Naive thymus-derived CD4-positive, alpha-beta T cell (primary cell): ENCODE measurements at regions not wholly inside any gene's neighbourhood (a gene's known extent, or its start where the extent isn't known, plus 50 kb on each side); places are given as distances from the start of the nearest gene placed in this dataset.

Source experiments
- ATAC-seq: fragments of 150-1000 bp; cut with Tn5 transposase; 2 replicates; pipeline ENCODE4 v1.10.0; 2021; ENCODE audit warnings: mild to moderate bottlenecking, moderate library complexity
- CTCF ChIA-PET: fragments of 350-600 bp; sonication (Branson Sonifier 250); formaldehyde crosslinking; loops from one replicate; lab custom pipeline; 2021; ENCODE audit warnings: antibody characterized with exemption; lab: Charles Lee
- POLR2A ChIA-PET: fragments of 350-600 bp; sonication (Branson Sonifier 250); formaldehyde crosslinking; loops from one replicate; lab custom pipeline; 2021; ENCODE audit warnings: antibody characterized with exemption, inconsistent platforms; lab: Charles Lee
- DNase-seq, 9 donors: peaks; one replicate each; pipeline versions ENCODE4 v3.0.0 to v3.0.0-alpha.2; 2020 to 2022; ENCODE audit warnings: mixed read lengths in 1 of 9
- H3K27ac ChIP-seq: one replicate; pipeline ENCODE4 v1.7.0; 2013; ENCODE audit warnings: mild to moderate bottlenecking, low read depth, low read length, moderate library complexity
- H3K27me3 ChIP-seq, 2 donors: one replicate each; pipeline ENCODE4 v1.7.0; 2013; ENCODE audit warnings: low read length in 2 of 2, mild to moderate bottlenecking in 2 of 2, moderate library complexity in 2 of 2; ENCODE audit not compliant: control insufficient read depth in 2 of 2, insufficient read depth in 2 of 2
- H3K36me3 ChIP-seq, 3 experiments: 1 replicate in 2 of 3; 2 replicates in 1 of 3; pipeline ENCODE4 v1.7.0; 2013; ENCODE audit warnings: low read length in 3 of 3, mild to moderate bottlenecking in 3 of 3, moderate library complexity in 1 of 3; ENCODE audit not compliant: insufficient read depth in 3 of 3, control insufficient read depth in 2 of 3
- H3K4me1 ChIP-seq, 2 donors: one replicate each; pipeline ENCODE4 v1.7.0; 2013; ENCODE audit warnings: low read length in 2 of 2, mild to moderate bottlenecking in 2 of 2, moderate library complexity in 1 of 2; ENCODE audit not compliant: control insufficient read depth in 2 of 2, insufficient read depth in 2 of 2
- H3K4me3 ChIP-seq: 2 replicates; pipeline ENCODE4 v1.7.0; 2013; ENCODE audit warnings: mild to moderate bottlenecking, low read length
- H3K9me3 ChIP-seq, 3 experiments: 1 replicate in 2 of 3; 2 replicates in 1 of 3; pipeline ENCODE4 v1.7.0; 2013; ENCODE audit warnings: low read length in 3 of 3; ENCODE audit not compliant: control insufficient read depth in 2 of 3
- H3K27ac Mint-ChIP-seq, 9 donors: one replicate each; pipeline ENCODE4 v1.8.0; 2020 to 2022; ENCODE audit warnings: mixed read lengths in 9 of 9, mild to moderate bottlenecking in 8 of 9, moderate library complexity in 5 of 9, inconsistent platforms in 2 of 9
- H3K27me3 Mint-ChIP-seq, 5 donors: one replicate each; pipeline ENCODE4 v1.8.0; 2021 to 2022; ENCODE audit warnings: mixed read lengths in 5 of 5, mild to moderate bottlenecking in 1 of 5
- H3K36me3 Mint-ChIP-seq, 5 donors: one replicate each; pipeline ENCODE4 v1.8.0; 2020 to 2022; ENCODE audit warnings: mixed read lengths in 5 of 5, mild to moderate bottlenecking in 3 of 5, inconsistent platforms in 1 of 5
- H3K4me1 Mint-ChIP-seq, 7 donors: one replicate each; pipeline ENCODE4 v1.8.0; 2020 to 2022; ENCODE audit warnings: mixed read lengths in 7 of 7, mild to moderate bottlenecking in 3 of 7, inconsistent platforms in 1 of 7
- H3K4me3 Mint-ChIP-seq, 10 donors: one replicate each; pipeline ENCODE4 v1.8.0; 2020 to 2022; ENCODE audit warnings: mild to moderate bottlenecking in 10 of 10, mixed read lengths in 10 of 10, moderate library complexity in 6 of 10, inconsistent platforms in 2 of 10
- H3K9me3 Mint-ChIP-seq, 11 donors: one replicate each; pipeline ENCODE4 v1.8.0; 2020 to 2022; ENCODE audit warnings: mixed read lengths in 11 of 11, mild to moderate bottlenecking in 4 of 11, inconsistent platforms in 1 of 11, moderate library complexity in 1 of 11
- intact Hi-C, 2 donors: fragments of 100-400 bp; cut with micrococcal nuclease; formaldehyde crosslinking; loops; one replicate each; pipeline ENCODE4 v1.15.1; 2023

GRCh38 chr14:76577090-76577489 is 184.2 kb upstream of the VASH1 start:
- intact Hi-C loops: no loop called here
- no peaks in the 10 kb centered on the region for H3K36me3 ChIP-seq
- H3K4me1 ChIP-seq: no peaks in the 10 kb centered on the region
- H3K4me3 Mint-ChIP-seq: no peak overlapping the region
- POLR2A ChIA-PET: no interaction called here
- peaks cover 0 to 6% (median 0%) of the 10 kb centered on the region in 5 donors for H3K36me3 Mint-ChIP-seq
- no peaks in the 10 kb centered on the region for H3K4me1 Mint-ChIP-seq
- no peak overlapping the region for H3K4me3 ChIP-seq
- H3K27ac ChIP-seq: no peak overlapping the region
- H3K27ac Mint-ChIP-seq: no peak overlapping the region
- H3K27me3 ChIP-seq: no peaks in the 10 kb centered on the region
- CTCF ChIA-PET: no interaction called here
- ATAC-seq (no peak), DNase-seq (no peak)
- no peaks in the 10 kb centered on the region for H3K9me3 ChIP-seq
- H3K9me3 Mint-ChIP-seq: peaks cover 0 to 7% (median 0%) of the 10 kb centered on the region in 11 donors
- H3K27me3 Mint-ChIP-seq: peaks cover 0 to 22% (median 5%) of the 10 kb centered on the region in 5 donors

- Mint-ChIP-seq H3K9me3 (peaks cover 0 to 7% (median 0%) of the 10 kb centered on the region in 11 donors), H3K4me1 (no peaks in the 10 kb centered on the region), H3K4me3 (no peak overlapping the region), H3K36me3 (peaks cover 0 to 6% (median 0%) of the 10 kb centered on the region in 5 donors), H3K27me3 (peaks cover 0 to 22% (median 5%) of the 10 kb centered on the region in 5 donors), H3K27ac (no peak overlapping the region)
- CTCF ChIA-PET: no interaction called here
- Histone ChIP-seq H3K4me3 (no peak overlapping the region), H3K9me3 (no peaks in the 10 kb centered on the region), H3K4me1 (no peaks in the 10 kb centered on the region), H3K27me3 (no peaks in the 10 kb centered on the region), H3K27ac (no peak overlapping the region), H3K36me3 (no peaks in the 10 kb centered on the region)
- no peak for ATAC-seq
- intact Hi-C loops: no loop called here
- POLR2A ChIA-PET: no interaction called here
- no peak for DNase-seq
Observed at GRCh38 chr14:76577837-76578236, 183.4 kb upstream of the VASH1 start.

GRCh38 chr14:76580399-76580798 is 180.9 kb upstream of the VASH1 start:
- Histone ChIP-seq H3K36me3 (no peaks in the 10 kb centered on the region), H3K4me1 (no peaks in the 10 kb centered on the region), H3K27ac (no peak overlapping the region), H3K9me3 (no peaks in the 10 kb centered on the region), H3K27me3 (no peaks in the 10 kb centered on the region), H3K4me3 (no peak overlapping the region)
- H3K9me3 Mint-ChIP-seq: peaks cover 0 to 7% (median 0%) of the 10 kb centered on the region in 11 donors
- ATAC-seq (no peak), DNase-seq (no peak)
- H3K4me3 Mint-ChIP-seq: no peak overlapping the region
- intact Hi-C loops: no loop called here
- H3K4me1 Mint-ChIP-seq: no peaks in the 10 kb centered on the region
- H3K36me3 Mint-ChIP-seq: peaks cover 0 to 6% (median 0%) of the 10 kb centered on the region in 5 donors
- CTCF ChIA-PET: no interaction called here
- H3K27me3 Mint-ChIP-seq: peaks cover 0 to 16% (median 5%) of the 10 kb centered on the region in 5 donors
- POLR2A ChIA-PET: no interaction called here
- no peak overlapping the region for H3K27ac Mint-ChIP-seq

- intact Hi-C loops: no loop called here
- CTCF ChIA-PET: no interaction called here
- POLR2A ChIA-PET: no interaction called here
Observed at GRCh38 chr14:76580967-76581366, 180.3 kb upstream of the VASH1 start.

GRCh38 chr14:76581592-76581991 is 179.7 kb upstream of the VASH1 start:
- Mint-ChIP-seq H3K9me3 (peaks cover 0 to 6% (median 0%) of the 10 kb centered on the region in 11 donors), H3K27ac (no peak overlapping the region), H3K27me3 (peaks cover 0 to 7% (median 3%) of the 10 kb centered on the region in 5 donors), H3K4me1 (no peaks in the 10 kb centered on the region), H3K4me3 (no peak overlapping the region), H3K36me3 (peaks cover 0 to 6% (median 0%) of the 10 kb centered on the region in 5 donors)
- intact Hi-C loops: no loop called here
- no peaks in the 10 kb centered on the region for H3K9me3 ChIP-seq
- no peak overlapping the region for H3K4me3 ChIP-seq
- H3K27ac ChIP-seq: no peak overlapping the region
- no peak for ATAC-seq
- no peak for DNase-seq
- no peaks in the 10 kb centered on the region for H3K36me3 ChIP-seq
- ChIA-PET CTCF (no interaction called here), POLR2A (no interaction called here)
- H3K27me3 ChIP-seq: no peaks in the 10 kb centered on the region
- no peaks in the 10 kb centered on the region for H3K4me1 ChIP-seq

More at GRCh38 chr14:76580967-76581366, 180.3 kb upstream of the VASH1 start:
- no peak overlapping the region for H3K4me3 Mint-ChIP-seq
- peaks cover 0 to 6% (median 0%) of the 10 kb centered on the region in 5 donors for H3K36me3 Mint-ChIP-seq
- ATAC-seq: no peak
- no peaks in the 10 kb centered on the region for H3K27me3 ChIP-seq
- H3K27ac ChIP-seq: no peak overlapping the region
- peaks cover 0 to 13% (median 5%) of the 10 kb centered on the region in 5 donors for H3K27me3 Mint-ChIP-seq
- peaks cover 0 to 7% (median 0%) of the 10 kb centered on the region in 11 donors for H3K9me3 Mint-ChIP-seq
- no peak overlapping the region for H3K4me3 ChIP-seq
- H3K9me3 ChIP-seq: no peaks in the 10 kb centered on the region
- H3K36me3 ChIP-seq: no peaks in the 10 kb centered on the region
- no peaks in the 10 kb centered on the region for H3K4me1 Mint-ChIP-seq
- H3K27ac Mint-ChIP-seq: no peak overlapping the region
- DNase-seq: no peak
- no peaks in the 10 kb centered on the region for H3K4me1 ChIP-seq

- H3K27ac Mint-ChIP-seq: no peak overlapping the region
- CTCF ChIA-PET: no interaction called here
- intact Hi-C loops: no loop called here
Observed at GRCh38 chr14:76582447-76582846, 178.8 kb upstream of the VASH1 start.

GRCh38 chr14:76583174-76583573 is 178.1 kb upstream of the VASH1 start:
- Mint-ChIP-seq H3K4me1 (no peaks in the 10 kb centered on the region), H3K27ac (no peak overlapping the region), H3K36me3 (no peaks in the 10 kb centered on the region), H3K27me3 (peaks cover 0 to 5% (median 0%) of the 10 kb centered on the region in 5 donors), H3K4me3 (no peak overlapping the region), H3K9me3 (peaks cover 0 to 2% (median 0%) of the 10 kb centered on the region in 11 donors)
- intact Hi-C loops: no loop called here
- no peaks in the 10 kb centered on the region for H3K36me3 ChIP-seq
- DNase-seq (no peak), ATAC-seq (no peak)
- H3K4me3 ChIP-seq: no peak overlapping the region
- ChIA-PET CTCF (no interaction called here), POLR2A (no interaction called here)
- no peaks in the 10 kb centered on the region for H3K9me3 ChIP-seq
- H3K27ac ChIP-seq: no peak overlapping the region
- no peaks in the 10 kb centered on the region for H3K4me1 ChIP-seq
- no peaks in the 10 kb centered on the region for H3K27me3 ChIP-seq

More at GRCh38 chr14:76582447-76582846, 178.8 kb upstream of the VASH1 start:
- POLR2A ChIA-PET: no interaction called here
- peaks cover 0 to 2% (median 0%) of the 10 kb centered on the region in 11 donors for H3K9me3 Mint-ChIP-seq
- Histone ChIP-seq H3K27ac (no peak overlapping the region), H3K4me3 (no peak overlapping the region), H3K36me3 (no peaks in the 10 kb centered on the region), H3K4me1 (no peaks in the 10 kb centered on the region), H3K27me3 (no peaks in the 10 kb centered on the region), H3K9me3 (no peaks in the 10 kb centered on the region)
- H3K36me3 Mint-ChIP-seq: peaks cover 0 to 3% (median 0%) of the 10 kb centered on the region in 5 donors
- H3K27me3 Mint-ChIP-seq: peaks cover 0 to 5% (median 3%) of the 10 kb centered on the region in 5 donors
- DNase-seq (no peak), ATAC-seq (no peak)
- H3K4me1 Mint-ChIP-seq: no peaks in the 10 kb centered on the region
- H3K4me3 Mint-ChIP-seq: no peak overlapping the region
